ENCODE measurements at regions not wholly inside any gene's neighbourhood (a gene's known extent, or its start where the extent isn't known, plus 50 kb on each side); places are given as distances from the start of the nearest gene placed in this dataset.

DNA sequence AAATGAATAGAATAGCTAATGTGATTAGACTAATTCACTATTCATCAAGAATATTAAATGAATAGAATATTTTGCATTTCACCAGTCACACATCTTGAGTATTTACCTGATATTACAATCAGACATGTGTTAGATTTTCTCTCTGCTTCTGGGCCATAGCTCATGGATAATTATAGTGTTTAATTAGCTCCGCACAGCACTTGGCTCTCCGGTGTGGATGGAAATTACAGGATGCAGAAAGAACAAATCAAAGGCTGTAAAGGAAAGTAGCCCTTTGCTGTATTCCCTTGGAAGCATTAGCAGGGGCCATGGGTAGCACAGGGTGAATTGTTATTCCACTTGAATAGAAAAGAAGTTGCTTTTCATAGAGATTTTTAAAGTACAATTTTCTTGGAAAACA, 320.3 kb upstream of the SORL1-AS1 start:
- FAIRE-seq (no peak), DNase-seq (ENCODE audit: insufficient read length) (no peak)
- no peak for TF ChIP-seq POLR2A (IDR thresholded peaks at IDR 0.05; ENCODE audit: low read depth, low read length)
- no peak for TF ChIP-seq TAF1 (IDR thresholded peaks at IDR 0.05; ENCODE audit: borderline replicate concordance, low read depth, low read length)
- TF ChIP-seq POLR2AphosphoS5 (IDR thresholded peaks at IDR 0.05; ENCODE audit: low read depth, low read length): no peak

DNA sequence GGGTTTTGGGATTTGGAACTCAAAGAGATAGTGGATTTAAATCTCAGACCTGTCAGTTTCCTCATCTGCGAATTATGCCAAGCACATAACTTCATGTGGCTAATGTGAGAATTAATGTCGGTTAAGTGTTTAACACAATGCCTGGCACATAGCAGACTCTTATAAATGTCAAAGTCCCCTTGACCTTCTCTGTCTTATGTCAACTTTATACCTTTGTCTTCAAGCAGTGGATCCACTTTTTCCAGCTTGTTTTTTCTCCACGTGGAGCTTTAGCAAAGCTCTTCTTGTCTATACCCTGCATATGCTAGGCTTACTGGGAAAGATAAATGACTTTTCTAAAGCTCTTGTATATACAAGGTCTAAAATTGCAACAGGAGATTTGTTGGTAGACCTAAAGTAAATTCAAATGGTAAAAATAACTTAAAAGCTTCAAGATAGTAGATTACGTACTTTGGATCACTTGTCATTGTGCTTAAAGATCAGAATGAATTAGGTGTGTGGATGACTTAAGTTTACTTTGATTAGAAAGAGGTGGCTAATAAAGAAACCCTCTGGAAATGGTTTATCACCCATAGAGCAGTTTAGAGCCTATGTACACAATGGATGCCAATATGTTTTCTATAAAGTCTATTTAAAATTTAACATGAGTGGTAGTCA, 318.3 kb upstream of the SORL1-AS1 start:
- no peak for TF ChIP-seq POLR2A (IDR thresholded peaks at IDR 0.05; ENCODE audit: low read depth, low read length)
- no peak for DNase-seq (ENCODE audit: insufficient read length)
- FAIRE-seq: no peak

DNA sequence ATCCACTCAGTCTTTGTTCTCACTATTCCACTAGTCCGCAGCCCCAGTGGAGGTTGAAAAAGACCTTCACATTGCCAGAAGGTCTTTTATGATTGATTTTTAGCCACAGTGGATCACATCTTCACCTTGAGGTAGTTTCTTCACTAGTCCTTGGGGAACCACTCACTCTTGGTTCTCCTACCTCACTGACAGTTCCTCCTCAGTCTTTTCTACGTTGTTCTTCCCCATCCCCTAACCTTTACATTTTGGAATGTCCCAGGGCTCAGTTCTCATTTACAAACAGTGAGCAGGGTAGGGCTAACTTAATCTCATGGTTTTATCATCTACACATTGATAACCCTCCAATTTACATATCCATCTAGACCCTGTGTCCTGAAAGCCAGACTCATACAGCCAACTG, 316.4 kb upstream of the SORL1-AS1 start:
- FAIRE-seq: no peak
- DNase-seq (ENCODE audit: insufficient read length): no peak
- TF ChIP-seq POLR2A (IDR thresholded peaks at IDR 0.05; ENCODE audit: low read depth, low read length) (no peak), TAF1 (IDR thresholded peaks at IDR 0.05; ENCODE audit: borderline replicate concordance, low read depth, low read length) (no peak), POLR2AphosphoS5 (IDR thresholded peaks at IDR 0.05; ENCODE audit: low read depth, low read length) (no peak)

DNA sequence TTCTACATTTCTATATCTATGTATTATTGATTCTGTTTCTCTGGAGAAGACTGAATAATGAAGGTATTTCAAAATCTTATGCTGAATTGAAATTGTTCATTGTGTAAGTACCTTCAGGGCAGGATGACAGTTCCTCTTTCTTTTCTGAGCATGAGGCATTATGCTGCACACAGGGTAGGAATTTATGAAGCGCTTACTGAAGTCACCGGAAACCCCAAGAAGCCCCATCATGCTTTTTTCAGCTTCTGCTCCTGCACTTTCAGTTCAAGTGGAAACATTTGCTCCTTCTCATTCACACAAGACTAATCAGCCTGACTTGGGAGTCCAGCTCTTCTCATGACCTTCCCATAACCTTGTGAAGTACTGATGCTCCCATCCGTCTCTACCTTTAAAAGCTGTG, 314.7 kb upstream of the SORL1-AS1 start:
- peak; percentile 19 for DNase-seq (ENCODE audit: insufficient read length)
- peak; percentile 90 for FAIRE-seq
- TF ChIP-seq POLR2A (IDR thresholded peaks at IDR 0.05; ENCODE audit: low read depth, low read length) (no peak), TAF1 (IDR thresholded peaks at IDR 0.05; ENCODE audit: borderline replicate concordance, low read depth, low read length) (no peak), POLR2AphosphoS5 (IDR thresholded peaks at IDR 0.05; ENCODE audit: low read depth, low read length) (no peak)

DNA sequence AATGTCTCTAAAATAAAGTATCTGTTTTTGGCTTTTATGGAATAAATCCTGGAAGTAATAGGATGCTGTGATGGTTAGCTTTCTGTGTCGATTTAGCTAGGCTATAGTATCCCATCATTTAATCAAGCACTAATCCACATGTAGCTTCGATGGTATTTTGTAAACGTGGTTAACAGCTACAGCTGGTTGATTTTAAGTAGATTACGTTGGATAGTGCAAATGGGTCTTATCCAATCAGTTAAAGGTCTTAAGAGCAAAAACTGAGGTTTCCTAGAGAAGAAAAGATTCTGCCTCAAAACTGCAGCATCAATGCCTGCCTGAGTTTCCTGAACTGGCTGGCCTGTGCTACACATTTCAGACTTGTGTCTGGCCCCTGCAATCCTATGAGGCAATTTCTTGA, 314.2 kb upstream of the SORL1-AS1 start:
- TF ChIP-seq POLR2AphosphoS5 (IDR thresholded peaks at IDR 0.05; ENCODE audit: low read depth, low read length) (no peak), POLR2A (IDR thresholded peaks at IDR 0.05; ENCODE audit: low read depth, low read length) (no peak), TAF1 (IDR thresholded peaks at IDR 0.05; ENCODE audit: borderline replicate concordance, low read depth, low read length) (no peak)
- no peak for DNase-seq (ENCODE audit: insufficient read length)
- FAIRE-seq: peak; percentile 44

DNA sequence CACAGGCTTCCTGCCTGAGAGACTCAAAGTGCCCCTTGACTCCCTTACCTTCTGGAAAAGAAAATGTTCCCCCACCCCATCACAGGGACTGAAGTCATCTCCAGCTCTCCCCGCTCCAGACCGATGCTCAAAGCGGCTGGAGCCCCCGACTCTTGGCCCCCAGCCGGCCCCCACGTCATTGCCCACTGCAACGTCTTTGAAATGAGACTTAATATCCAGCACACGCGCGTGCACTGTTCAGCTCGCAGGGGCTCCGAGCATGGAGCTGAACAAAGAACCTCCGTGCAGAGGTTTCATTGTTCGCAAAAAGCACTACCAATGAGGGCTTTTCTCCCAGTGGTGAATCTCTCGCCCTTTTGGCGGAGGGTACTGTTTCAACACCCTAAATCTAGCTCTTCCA, 313.4 kb upstream of the SORL1-AS1 start:
- FAIRE-seq: no peak
- TF ChIP-seq TAF1 (IDR thresholded peaks at IDR 0.05; ENCODE audit: borderline replicate concordance, low read depth, low read length): no peak
- no peak for TF ChIP-seq POLR2AphosphoS5 (IDR thresholded peaks at IDR 0.05; ENCODE audit: low read depth, low read length)
- TF ChIP-seq POLR2A (IDR thresholded peaks at IDR 0.05; ENCODE audit: low read depth, low read length): no peak
- DNase-seq (ENCODE audit: insufficient read length): no peak

DNA sequence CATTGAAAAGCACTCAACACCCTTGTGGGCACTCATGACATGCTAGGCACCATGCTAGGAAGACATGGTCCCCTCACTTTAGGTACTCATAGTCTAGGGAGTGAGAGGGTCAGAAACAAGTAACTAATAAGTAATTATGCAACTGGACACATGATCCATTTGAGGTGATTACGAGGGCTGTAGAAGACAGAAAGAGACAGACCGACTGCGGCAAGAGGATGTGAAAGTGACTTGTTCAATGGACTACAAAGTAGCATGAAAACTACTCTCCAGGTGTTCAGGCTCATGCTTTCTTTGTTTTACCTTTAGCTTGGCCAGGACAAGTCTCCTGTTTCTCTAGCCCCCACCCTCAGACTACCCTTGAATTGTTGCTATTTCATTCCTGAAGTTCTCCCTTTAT, 310.8 kb upstream of the SORL1-AS1 start:
- FAIRE-seq (peak; percentile 94), DNase-seq (ENCODE audit: insufficient read length) (no peak)
- TF ChIP-seq POLR2AphosphoS5 (IDR thresholded peaks at IDR 0.05; ENCODE audit: low read depth, low read length): no peak
- no peak for TF ChIP-seq TAF1 (IDR thresholded peaks at IDR 0.05; ENCODE audit: borderline replicate concordance, low read depth, low read length)
- TF ChIP-seq POLR2A (IDR thresholded peaks at IDR 0.05; ENCODE audit: low read depth, low read length): no peak

DNA sequence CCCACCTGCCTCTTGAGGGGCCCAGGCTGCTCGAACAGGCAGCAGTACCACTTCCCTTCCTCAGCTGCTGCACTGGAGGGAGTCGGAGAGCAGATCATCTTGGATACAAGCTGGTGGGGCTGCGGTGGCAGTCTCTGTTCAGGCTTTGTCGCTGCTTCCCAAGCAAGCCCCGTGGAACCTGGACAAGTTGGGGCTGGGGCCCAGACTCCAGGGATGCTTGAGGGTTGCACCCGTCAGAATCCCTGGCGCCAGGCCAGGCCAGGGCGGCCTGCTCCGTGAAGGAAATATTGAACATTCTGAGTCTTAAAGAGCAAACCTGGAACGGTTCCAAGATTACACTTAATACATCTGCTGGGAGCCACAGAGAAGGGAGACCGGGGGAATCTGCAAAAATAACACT, 310.1 kb upstream of the SORL1-AS1 start:
- FAIRE-seq: no peak
- no peak for DNase-seq (ENCODE audit: insufficient read length)

DNA sequence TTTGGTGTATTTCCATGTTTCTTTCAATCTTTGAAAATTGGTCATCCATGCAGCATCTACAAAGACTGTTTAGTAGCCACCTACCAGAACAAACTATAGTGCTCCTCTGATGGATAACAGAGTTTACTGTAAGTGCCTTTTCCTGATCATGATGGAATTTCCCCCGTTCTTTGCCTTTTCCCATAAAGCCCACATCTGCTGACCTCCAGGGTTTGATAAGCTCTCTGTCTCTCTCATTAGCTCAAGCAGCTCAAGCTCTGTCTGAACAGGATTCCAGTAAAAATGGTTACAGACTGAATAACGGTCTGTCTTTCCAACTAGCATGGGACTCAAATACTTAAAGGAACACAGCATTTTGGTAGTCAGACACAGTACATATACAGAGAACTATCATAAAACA, 308.4 kb upstream of the SORL1-AS1 start:
- TF ChIP-seq TAF1 (IDR thresholded peaks at IDR 0.05; ENCODE audit: borderline replicate concordance, low read depth, low read length) (no peak), POLR2A (IDR thresholded peaks at IDR 0.05; ENCODE audit: low read depth, low read length) (no peak), POLR2AphosphoS5 (IDR thresholded peaks at IDR 0.05; ENCODE audit: low read depth, low read length) (no peak)
- no peak for FAIRE-seq
- DNase-seq (ENCODE audit: insufficient read length): no peak

More for the DNA sequence above, 310.1 kb upstream of the SORL1-AS1 start:
- TF ChIP-seq TAF1 (IDR thresholded peaks at IDR 0.05; ENCODE audit: borderline replicate concordance, low read depth, low read length) (no peak), POLR2AphosphoS5 (IDR thresholded peaks at IDR 0.05; ENCODE audit: low read depth, low read length) (no peak), POLR2A (IDR thresholded peaks at IDR 0.05; ENCODE audit: low read depth, low read length) (no peak)

DNA sequence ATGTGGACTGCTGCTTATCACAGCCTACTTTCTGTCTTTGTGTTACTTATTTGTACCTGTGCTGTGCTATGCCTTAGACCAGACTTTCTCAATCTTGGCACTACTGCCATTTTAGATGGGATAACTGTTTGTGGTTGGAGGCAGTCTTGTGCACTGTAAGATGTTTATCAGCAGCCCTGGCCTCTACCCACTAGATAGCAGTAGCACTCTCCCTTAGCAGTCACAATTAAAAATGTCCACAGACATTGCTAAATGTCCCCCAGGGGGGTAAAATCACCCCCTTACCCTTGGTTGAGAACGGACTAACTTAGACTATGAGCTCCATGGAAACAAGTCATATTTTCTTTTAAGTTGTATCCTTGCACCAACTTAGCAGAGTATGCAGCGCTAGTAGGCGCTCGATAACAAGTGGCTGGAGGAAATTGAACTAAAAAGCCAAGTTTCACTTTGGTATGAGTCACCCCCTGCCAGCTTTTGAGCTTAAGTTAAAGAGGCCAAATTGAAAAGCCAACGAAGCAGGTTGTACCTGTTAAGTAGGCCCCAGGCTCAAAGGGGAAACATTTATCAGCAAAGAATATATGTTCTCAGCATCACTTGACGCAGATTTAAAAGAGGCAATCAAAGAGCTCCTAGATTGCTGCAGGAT, 304.8 kb upstream of the SORL1-AS1 start:
- TF ChIP-seq TAF1 (IDR thresholded peaks at IDR 0.05; ENCODE audit: borderline replicate concordance, low read depth, low read length) (no peak), POLR2AphosphoS5 (IDR thresholded peaks at IDR 0.05; ENCODE audit: low read depth, low read length) (no peak), POLR2A (IDR thresholded peaks at IDR 0.05; ENCODE audit: low read depth, low read length) (no peak)
- FAIRE-seq (no peak), DNase-seq (ENCODE audit: insufficient read length) (no peak)

DNA sequence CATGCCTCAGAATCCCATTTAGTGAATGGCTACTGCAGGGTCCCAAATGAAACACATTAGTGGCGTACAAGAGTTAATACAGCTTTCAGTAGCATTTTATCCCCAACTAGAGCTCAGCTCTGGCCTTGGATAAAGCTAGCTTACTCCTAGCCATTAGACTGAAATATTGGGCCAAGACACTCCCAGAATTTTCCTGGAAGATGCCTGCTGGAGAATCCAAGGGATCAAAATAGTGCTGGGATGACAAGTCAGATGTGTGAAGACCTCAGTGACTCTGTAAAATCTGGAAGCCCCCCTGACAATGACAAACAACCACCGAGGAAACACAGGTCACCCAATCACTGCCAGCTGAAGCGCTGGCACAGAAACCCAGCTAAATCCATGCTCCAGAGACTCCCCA, 303.1 kb upstream of the SORL1-AS1 start:
- FAIRE-seq (peak; percentile 14), DNase-seq (ENCODE audit: insufficient read length) (no peak)
- no peak for TF ChIP-seq TAF1 (IDR thresholded peaks at IDR 0.05; ENCODE audit: borderline replicate concordance, low read depth, low read length)
- TF ChIP-seq POLR2AphosphoS5 (IDR thresholded peaks at IDR 0.05; ENCODE audit: low read depth, low read length): no peak
- no peak for TF ChIP-seq POLR2A (IDR thresholded peaks at IDR 0.05; ENCODE audit: low read depth, low read length)

DNA sequence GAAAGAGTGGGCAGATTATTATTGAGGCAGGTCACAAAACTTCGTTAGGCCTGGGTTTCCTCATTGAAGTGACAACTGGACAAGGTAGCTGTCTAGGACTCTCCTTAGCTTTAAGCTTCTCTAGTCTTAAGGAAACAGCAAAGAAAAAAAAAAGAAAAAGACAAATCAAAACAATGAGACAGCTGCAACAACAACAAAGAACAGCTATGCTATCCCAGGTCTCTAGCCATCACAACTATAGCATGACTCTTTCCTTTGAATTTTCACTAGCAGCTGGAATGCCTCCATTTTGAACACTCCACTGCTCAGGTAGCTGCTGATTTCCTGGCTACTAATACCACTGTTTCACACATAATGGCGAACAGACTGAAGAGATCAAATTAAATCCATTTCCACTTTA, 302.4 kb upstream of the SORL1-AS1 start:
- FAIRE-seq: no peak
- DNase-seq (ENCODE audit: insufficient read length): no peak
- TF ChIP-seq POLR2AphosphoS5 (IDR thresholded peaks at IDR 0.05; ENCODE audit: low read depth, low read length) (no peak), TAF1 (IDR thresholded peaks at IDR 0.05; ENCODE audit: borderline replicate concordance, low read depth, low read length) (no peak), POLR2A (IDR thresholded peaks at IDR 0.05; ENCODE audit: low read depth, low read length) (no peak)
